ENCODE measurements at regions not wholly inside any gene's neighbourhood (a gene's known extent, or its start where the extent isn't known, plus 50 kb on each side); places are given as distances from the start of the nearest gene placed in this dataset.
"Not testable (repeated sequence)": the region's sequence is repeated elsewhere in the genome, so short reads cannot be mapped to it uniquely, and the experiment has no call there.

GRCh38 chr4:137955595-137955994 is 286.6 kb downstream of the SLC7A11 start:
- Mint-ChIP-seq H3K4me1 (no peaks in the 10 kb centered on the region), H3K36me3 (no peaks in the 10 kb centered on the region), H3K9me3 (peaks cover 5 to 16% (median 7%) of the 10 kb centered on the region in 3 donors), H3K4me3 (no peak overlapping the region), H3K27me3 (no peaks in the 10 kb centered on the region), H3K27ac (no peak overlapping the region)
- WGBS (ENCODE audit: insufficient coverage), result no CpG with 5 or more reads among the region's 1 CpG
- POLR2A ChIA-PET, result no interaction called here
- DNase-seq (no peak), ATAC-seq (replicated peaks in 1 of 4) (no peak)
- Histone ChIP-seq H3K36me3 (ENCODE audit: control insufficient read depth in 2 of 2, extremely low read depth in 1 of 2, insufficient read depth in 1 of 2, low read length in 1 of 2) (no peaks in the 10 kb centered on the region), H3K9me3 (no peaks in the 10 kb centered on the region), H3K4me1 (ENCODE audit: control insufficient read depth in 1 of 2, extremely low read depth in 1 of 2, insufficient read depth in 2 of 2, low read length in 2 of 2) (no peaks in the 10 kb centered on the region), H3K27ac (ENCODE audit: low read length) (no peak overlapping the region), H3K27me3 (replicated peaks in 1 of 2; ENCODE audit: control insufficient read depth in 2 of 2, extremely low read depth in 1 of 2, insufficient read depth in 2 of 2, low read length in 1 of 2) (no peaks in the 10 kb centered on the region), H3K4me3 (ENCODE audit: control insufficient read depth in 1 of 2, extremely low read depth in 1 of 2, low read length in 1 of 2) (no peak overlapping the region)
- CTCF ChIA-PET, result interaction anchor here in 1 of 2 donors (0.6 kb wide), 1 partner anchor 1067 kb away, joined by 3 read pairs; no protein-coding TSS in a partner anchor

- no peak for ATAC-seq (replicated peaks in 1 of 4)
- Histone ChIP-seq H3K27me3 (replicated peaks in 1 of 2; ENCODE audit: control insufficient read depth in 2 of 2, extremely low read depth in 1 of 2, insufficient read depth in 2 of 2, low read length in 1 of 2) (no peaks in the 10 kb centered on the region), H3K27ac (ENCODE audit: low read length) (no peak overlapping the region), H3K4me1 (ENCODE audit: control insufficient read depth in 1 of 2, extremely low read depth in 1 of 2, insufficient read depth in 2 of 2, low read length in 2 of 2) (no peaks in the 10 kb centered on the region), H3K4me3 (ENCODE audit: control insufficient read depth in 1 of 2, extremely low read depth in 1 of 2, low read length in 1 of 2) (no peak overlapping the region), H3K9me3 (no peaks in the 10 kb centered on the region), H3K36me3 (ENCODE audit: control insufficient read depth in 2 of 2, extremely low read depth in 1 of 2, insufficient read depth in 1 of 2, low read length in 1 of 2) (no peaks in the 10 kb centered on the region)
- Mint-ChIP-seq H3K36me3 (no peaks in the 10 kb centered on the region), H3K9me3 (peaks cover 4 to 19% (median 10%) of the 10 kb centered on the region in 3 donors), H3K27me3 (no peaks in the 10 kb centered on the region), H3K27ac (no peak overlapping the region), H3K4me1 (no peaks in the 10 kb centered on the region), H3K4me3 (no peak overlapping the region)
- POLR2A ChIA-PET, result no interaction called here
- 55% methylated on average over 2 of the region's 2 CpGs for WGBS (ENCODE audit: insufficient coverage)
- CTCF ChIA-PET, result no interaction called here
- DNase-seq, result no peak
Measured at GRCh38 chr4:137952116-137952515, 290.0 kb downstream of the SLC7A11 start.

- Histone ChIP-seq H3K4me1 (ENCODE audit: control insufficient read depth in 1 of 2, extremely low read depth in 1 of 2, insufficient read depth in 2 of 2, low read length in 2 of 2) (no peaks in the 10 kb centered on the region), H3K27ac (ENCODE audit: low read length) (no peak overlapping the region), H3K27me3 (replicated peaks in 1 of 2; ENCODE audit: control insufficient read depth in 2 of 2, extremely low read depth in 1 of 2, insufficient read depth in 2 of 2, low read length in 1 of 2) (no peaks in the 10 kb centered on the region), H3K36me3 (ENCODE audit: control insufficient read depth in 2 of 2, extremely low read depth in 1 of 2, insufficient read depth in 1 of 2, low read length in 1 of 2) (no peaks in the 10 kb centered on the region), H3K4me3 (ENCODE audit: control insufficient read depth in 1 of 2, extremely low read depth in 1 of 2, low read length in 1 of 2) (no peak overlapping the region), H3K9me3 (no peaks in the 10 kb centered on the region)
- H3K36me3 Mint-ChIP-seq, result no peaks in the 10 kb centered on the region
- no peak overlapping the region for H3K27ac Mint-ChIP-seq
- WGBS (ENCODE audit: insufficient coverage), result 100% methylated on average over 1 of the region's 3 CpGs
- ChIA-PET POLR2A (no interaction called here), CTCF (no interaction called here)
- H3K27me3 Mint-ChIP-seq, result no peaks in the 10 kb centered on the region
- peaks cover 2 to 19% (median 10%) of the 10 kb centered on the region in 3 donors for H3K9me3 Mint-ChIP-seq
- H3K4me1 Mint-ChIP-seq, result no peaks in the 10 kb centered on the region
- ATAC-seq (replicated peaks in 1 of 4) (no peak), DNase-seq (no peak)
- H3K4me3 Mint-ChIP-seq, result no peak overlapping the region
Measured at GRCh38 chr4:137950286-137950685, 291.9 kb downstream of the SLC7A11 start.

- Mint-ChIP-seq H3K4me1 (no peaks in the 10 kb centered on the region), H3K9me3 (peaks cover 2 to 19% (median 10%) of the 10 kb centered on the region in 3 donors), H3K27ac (no peak overlapping the region), H3K27me3 (no peaks in the 10 kb centered on the region), H3K4me3 (no peak overlapping the region), H3K36me3 (no peaks in the 10 kb centered on the region)
- no peaks in the 10 kb centered on the region for H3K4me1 ChIP-seq (ENCODE audit: control insufficient read depth in 1 of 2, extremely low read depth in 1 of 2, insufficient read depth in 2 of 2, low read length in 2 of 2)
- CTCF ChIA-PET, result interaction anchor here in 1 of 2 donors (0.6 kb wide), 1 partner anchor 9 kb away, joined by 3 read pairs; no protein-coding TSS in a partner anchor
- H3K4me3 ChIP-seq (ENCODE audit: control insufficient read depth in 1 of 2, extremely low read depth in 1 of 2, low read length in 1 of 2), result no peak overlapping the region
- H3K27me3 ChIP-seq (replicated peaks in 1 of 2; ENCODE audit: control insufficient read depth in 2 of 2, extremely low read depth in 1 of 2, insufficient read depth in 2 of 2, low read length in 1 of 2), result no peaks in the 10 kb centered on the region
- POLR2A ChIA-PET, result no interaction called here
- no peaks in the 10 kb centered on the region for H3K9me3 ChIP-seq
- DNase-seq (no peak), ATAC-seq (replicated peaks in 1 of 4) (no peak)
- no peaks in the 10 kb centered on the region for H3K36me3 ChIP-seq (ENCODE audit: control insufficient read depth in 2 of 2, extremely low read depth in 1 of 2, insufficient read depth in 1 of 2, low read length in 1 of 2)
- no peak overlapping the region for H3K27ac ChIP-seq (ENCODE audit: low read length)
Measured at GRCh38 chr4:137949746-137950145, 292.4 kb downstream of the SLC7A11 start.

GRCh38 chr4:137946453-137947174 is 295.5 kb downstream of the SLC7A11 start:
- POLR2A ChIA-PET, result no interaction called here
- Histone ChIP-seq H3K9me3 (no peaks in the 10 kb centered on the region), H3K27me3 (replicated peaks in 1 of 2; ENCODE audit: control insufficient read depth in 2 of 2, extremely low read depth in 1 of 2, insufficient read depth in 2 of 2, low read length in 1 of 2) (no peaks in the 10 kb centered on the region), H3K36me3 (ENCODE audit: control insufficient read depth in 2 of 2, extremely low read depth in 1 of 2, insufficient read depth in 1 of 2, low read length in 1 of 2) (no peaks in the 10 kb centered on the region), H3K27ac (ENCODE audit: low read length) (no peak overlapping the region), H3K4me3 (ENCODE audit: control insufficient read depth in 1 of 2, extremely low read depth in 1 of 2, low read length in 1 of 2) (no peak overlapping the region), H3K4me1 (ENCODE audit: control insufficient read depth in 1 of 2, extremely low read depth in 1 of 2, insufficient read depth in 2 of 2, low read length in 2 of 2) (no peaks in the 10 kb centered on the region)
- H3K4me1 Mint-ChIP-seq, result no peaks in the 10 kb centered on the region
- CTCF ChIA-PET, result no interaction called here
- no peak overlapping the region for H3K4me3 Mint-ChIP-seq
- no peak for DNase-seq
- H3K27me3 Mint-ChIP-seq, result no peaks in the 10 kb centered on the region
- H3K36me3 Mint-ChIP-seq, result no peaks in the 10 kb centered on the region
- no peak for ATAC-seq (replicated peaks in 1 of 4)
- peaks cover 2 to 12% (median 5%) of the 10 kb centered on the region in 3 donors for H3K9me3 Mint-ChIP-seq
- H3K27ac Mint-ChIP-seq, result no peak overlapping the region
- WGBS (ENCODE audit: insufficient coverage), result 86% methylated on average over 1 of the region's 1 CpG

GRCh38 chr4:137942815-137943214 is 299.3 kb downstream of the SLC7A11 start:
- DNase-seq; H3K4me1 Mint-ChIP-seq; H3K4me1 ChIP-seq (ENCODE audit: control insufficient read depth in 1 of 2, extremely low read depth in 1 of 2, insufficient read depth in 2 of 2, low read length in 2 of 2); CTCF ChIA-PET; H3K36me3 ChIP-seq (ENCODE audit: control insufficient read depth in 2 of 2, extremely low read depth in 1 of 2, insufficient read depth in 1 of 2, low read length in 1 of 2); H3K4me3 Mint-ChIP-seq; H3K27me3 ChIP-seq (replicated peaks in 1 of 2; ENCODE audit: control insufficient read depth in 2 of 2, extremely low read depth in 1 of 2, insufficient read depth in 2 of 2, low read length in 1 of 2); H3K27ac ChIP-seq (ENCODE audit: low read length); H3K36me3 Mint-ChIP-seq; H3K9me3 ChIP-seq; H3K27me3 Mint-ChIP-seq; H3K4me3 ChIP-seq (ENCODE audit: control insufficient read depth in 1 of 2, extremely low read depth in 1 of 2, low read length in 1 of 2); H3K27ac Mint-ChIP-seq; ATAC-seq (replicated peaks in 1 of 4); POLR2A ChIA-PET: not testable (repeated sequence)
- 91% methylated on average over 14 of the region's 15 CpGs for WGBS (ENCODE audit: insufficient coverage)
- peaks cover 3 to 21% (median 6%) of the 10 kb centered on the region in 3 donors for H3K9me3 Mint-ChIP-seq
